HepG2 (cell line): ENCODE measurements at regions not wholly inside any gene's neighbourhood (a gene's known extent, or its start where the extent isn't known, plus 50 kb on each side); places are given as distances from the start of the nearest gene placed in this dataset.

Experiments used
- AHR ChIP-seq: IDR thresholded peaks from 2 replicates; pipeline ENCODE4 v1.6.1; 2018; ENCODE audit warnings: missing genetic modification reagents, missing compliant biosample characterization
- BORCS8-MEF2B ChIP-seq: sonication (generic); formaldehyde crosslinking; IDR thresholded peaks from 2 replicates; pipeline ENCODE4 v1.8.0; 2022; ENCODE audit warnings: mild to moderate bottlenecking, missing genetic modification reagents
- KAT2B ChIP-seq: fragments of 150-350 bp; IDR thresholded peaks from 2 replicates; pipeline ENCODE4 v1.6.1; 2014; ENCODE audit warnings: low read depth, low read length, borderline replicate concordance
- KLF9 ChIP-seq: IDR thresholded peaks from 2 replicates; pipeline ENCODE4 v1.6.1; 2016; ENCODE audit warnings: low read depth
- MIER3 ChIP-seq: IDR thresholded peaks from 2 replicates; pipeline ENCODE4 v1.6.1; 2016; ENCODE audit warnings: missing compliant biosample characterization, borderline replicate concordance
- NFKBIZ ChIP-seq: IDR thresholded peaks from 2 replicates; pipeline ENCODE4 v1.6.1; 2018; ENCODE audit warnings: missing genetic modification reagents, missing compliant biosample characterization
- PRPF4 ChIP-seq: fragments of 200-400 bp; formaldehyde crosslinking; IDR thresholded peaks from 2 replicates; pipeline ENCODE4 v1.6.1; 2016; ENCODE audit warnings: low read length, low read depth; ENCODE audit not compliant: poor library complexity, severe bottlenecking
- RARA ChIP-seq: IDR thresholded peaks from 2 replicates; pipeline ENCODE4 v1.6.1; 2016; ENCODE audit warnings: missing genetic modification reagents, missing compliant biosample characterization
- SAFB2 ChIP-seq: sonication (generic); formaldehyde crosslinking; IDR thresholded peaks from 2 replicates; pipeline ENCODE4 v1.5.1; 2020; ENCODE audit warnings: missing genetic modification reagents, low read depth, mild to moderate bottlenecking, borderline replicate concordance
- SMAD1 ChIP-seq: sonication (generic); formaldehyde crosslinking; IDR thresholded peaks from 2 replicates; pipeline ENCODE4 v1.4.0; 2020; ENCODE audit warnings: missing genetic modification reagents, low read depth, mild to moderate bottlenecking, borderline replicate concordance
- WIZ ChIP-seq: sonication (generic); formaldehyde crosslinking; IDR thresholded peaks from 2 replicates; pipeline ENCODE4 v1.5.1; 2020; ENCODE audit warnings: mild to moderate bottlenecking, missing genetic modification reagents
- ZBTB8A ChIP-seq: sonication (generic); formaldehyde crosslinking; IDR thresholded peaks from 2 replicates; pipeline ENCODE4 v1.4.0; 2020; ENCODE audit warnings: mild to moderate bottlenecking, low read depth, missing genetic modification reagents, borderline replicate concordance
- ZFP62 ChIP-seq: sonication (generic); formaldehyde crosslinking; IDR thresholded peaks from 2 replicates; pipeline ENCODE4 v1.4.0; 2020; ENCODE audit warnings: missing genetic modification reagents
- ZNF235 ChIP-seq: sonication (generic); formaldehyde crosslinking; IDR thresholded peaks from 2 replicates; pipeline ENCODE4 v1.8.1; 2023; ENCODE audit warnings: mild to moderate bottlenecking, missing genetic modification reagents, borderline replicate concordance
- ZNF256 ChIP-seq: sonication (generic); formaldehyde crosslinking; conservative IDR thresholded peaks from 2 replicates; pipeline ENCODE4 v1.4.0; 2020; ENCODE audit warnings: missing genetic modification reagents
- ZNF441 ChIP-seq: sonication (generic); formaldehyde crosslinking; IDR thresholded peaks from 2 replicates; pipeline ENCODE4 v1.7.0; 2021; ENCODE audit warnings: missing genetic modification reagents, borderline replicate concordance
- ZNF616 ChIP-seq: sonication (generic); formaldehyde crosslinking; IDR thresholded peaks from 2 replicates; pipeline ENCODE4 v1.5.0; 2020; ENCODE audit warnings: low read depth, mild to moderate bottlenecking, missing genetic modification reagents
- ZNF678 ChIP-seq: sonication (generic); formaldehyde crosslinking; IDR thresholded peaks from 2 replicates; pipeline ENCODE4 v1.4.0; 2020; ENCODE audit warnings: mild to moderate bottlenecking, missing genetic modification reagents
- ZNF703 ChIP-seq: sonication (generic); formaldehyde crosslinking; IDR thresholded peaks from 2 replicates; pipeline ENCODE4 v1.5.1; 2020; ENCODE audit warnings: missing genetic modification reagents, mild to moderate bottlenecking, moderate library complexity, borderline replicate concordance
- ZNF724P ChIP-seq: sonication (generic); formaldehyde crosslinking; IDR thresholded peaks from 2 replicates; pipeline ENCODE4 v1.8.0; 2022; ENCODE audit warnings: missing genetic modification reagents, borderline replicate concordance
- ZNF766 ChIP-seq: sonication (generic); formaldehyde crosslinking; IDR thresholded peaks from 2 replicates; pipeline ENCODE4 v1.5.0; 2020; ENCODE audit warnings: missing genetic modification reagents, borderline replicate concordance
- ZNF879 ChIP-seq: sonication (generic); formaldehyde crosslinking; IDR thresholded peaks from 2 replicates; pipeline ENCODE4 v1.8.1; 2023; ENCODE audit warnings: missing genetic modification reagents
- TF ChIP-seq, protein P1 (sequence below): sonication (generic); formaldehyde crosslinking; IDR thresholded peaks from 2 replicates; pipeline ENCODE4 v1.5.1; 2020; ENCODE audit warnings: mild to moderate bottlenecking, missing genetic modification reagents, moderate library complexity
- TF ChIP-seq, protein P2 (sequence below): sonication (generic); formaldehyde crosslinking; IDR thresholded peaks from 2 replicates; pipeline ENCODE4 v1.8.0; 2022; ENCODE audit warnings: missing genetic modification reagents, mild to moderate bottlenecking, borderline replicate concordance
- TF ChIP-seq, protein P3 (sequence below): sonication (generic); formaldehyde crosslinking; IDR thresholded peaks from 2 replicates; pipeline ENCODE4 v1.4.0; 2020; ENCODE audit warnings: mild to moderate bottlenecking, missing genetic modification reagents
- TF ChIP-seq, protein P4 (sequence below): sonication (generic); formaldehyde crosslinking; IDR thresholded peaks from 2 replicates; pipeline ENCODE4 v1.9.0; 2021; ENCODE audit warnings: missing genetic modification reagents, mild to moderate bottlenecking, borderline replicate concordance

DNA sequence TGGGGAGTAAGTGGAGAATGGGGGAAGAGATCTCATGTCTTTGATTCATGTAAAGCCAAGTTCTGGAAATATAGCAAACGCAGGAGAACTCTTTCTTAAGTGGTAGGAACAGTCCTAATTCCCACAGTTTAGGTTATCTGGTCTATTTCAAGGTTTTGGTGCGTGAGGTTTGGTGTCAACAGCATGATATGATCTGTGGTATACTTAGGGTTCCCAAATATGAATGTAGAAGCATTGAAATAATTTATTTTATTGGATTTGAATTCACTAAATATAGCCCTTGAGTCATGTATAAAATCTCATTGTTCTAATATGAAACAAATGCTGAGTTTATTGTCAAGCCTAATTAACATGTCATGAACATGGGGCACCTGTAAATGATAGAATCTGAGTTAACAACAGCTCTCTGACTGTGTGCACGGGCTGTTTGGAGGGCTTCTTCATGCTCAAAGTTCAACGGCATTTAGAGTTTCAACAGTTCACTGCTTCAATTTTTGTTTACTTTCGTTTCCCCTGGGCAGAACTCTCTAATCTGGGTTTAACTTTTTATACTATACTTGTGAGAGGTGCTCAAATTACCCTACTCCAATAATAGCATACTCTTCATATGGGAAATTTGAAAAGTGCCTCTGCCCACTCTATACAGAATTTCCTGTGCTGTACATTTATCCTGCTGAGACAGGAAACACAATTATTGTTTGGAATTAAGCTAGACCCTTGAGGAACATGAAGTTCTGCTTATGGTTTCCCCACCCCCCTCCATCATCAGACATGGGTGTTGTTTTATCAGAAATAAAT is 236.3 kb upstream of the ZNF217 start (continued):
- TF ChIP-seq, protein P1, sequence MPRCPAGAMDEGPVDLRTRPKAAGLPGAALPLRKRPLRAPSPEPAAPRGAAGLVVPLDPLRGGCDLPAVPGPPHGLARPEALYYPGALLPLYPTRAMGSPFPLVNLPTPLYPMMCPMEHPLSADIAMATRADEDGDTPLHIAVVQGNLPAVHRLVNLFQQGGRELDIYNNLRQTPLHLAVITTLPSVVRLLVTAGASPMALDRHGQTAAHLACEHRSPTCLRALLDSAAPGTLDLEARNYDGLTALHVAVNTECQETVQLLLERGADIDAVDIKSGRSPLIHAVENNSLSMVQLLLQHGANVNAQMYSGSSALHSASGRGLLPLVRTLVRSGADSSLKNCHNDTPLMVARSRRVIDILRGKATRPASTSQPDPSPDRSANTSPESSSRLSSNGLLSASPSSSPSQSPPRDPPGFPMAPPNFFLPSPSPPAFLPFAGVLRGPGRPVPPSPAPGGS (CRISPR knock-in tag) = no peak
- TF ChIP-seq AHR (no peak), ZNF724P (CRISPR knock-in tag) (no peak), MIER3 (CRISPR knock-in tag) (no peak), ZNF678 (CRISPR knock-in tag) (no peak), ZNF616 (CRISPR knock-in tag) (no peak), KLF9 (CRISPR knock-in tag) (no peak), ZNF256 (no peak), ZNF879 (CRISPR knock-in tag) (no peak), NFKBIZ (CRISPR knock-in tag) (no peak), SAFB2 (no peak), ZFP62 (no peak), KAT2B (no peak), ZNF441 (CRISPR knock-in tag) (no peak), ZNF766 (CRISPR knock-in tag) (no peak), ZBTB8A (no peak), PRPF4 (no peak), ZNF703 (no peak), ZNF235 (CRISPR knock-in tag) (no peak), BORCS8-MEF2B (CRISPR knock-in tag) (no peak), SMAD1 (no peak), RARA (peak; percentile 70), WIZ (CRISPR knock-in tag) (no peak)
- TF ChIP-seq, protein P2, sequence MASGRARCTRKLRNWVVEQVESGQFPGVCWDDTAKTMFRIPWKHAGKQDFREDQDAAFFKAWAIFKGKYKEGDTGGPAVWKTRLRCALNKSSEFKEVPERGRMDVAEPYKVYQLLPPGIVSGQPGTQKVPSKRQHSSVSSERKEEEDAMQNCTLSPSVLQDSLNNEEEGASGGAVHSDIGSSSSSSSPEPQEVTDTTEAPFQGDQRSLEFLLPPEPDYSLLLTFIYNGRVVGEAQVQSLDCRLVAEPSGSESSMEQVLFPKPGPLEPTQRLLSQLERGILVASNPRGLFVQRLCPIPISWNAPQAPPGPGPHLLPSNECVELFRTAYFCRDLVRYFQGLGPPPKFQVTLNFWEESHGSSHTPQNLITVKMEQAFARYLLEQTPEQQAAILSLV (CRISPR knock-in tag) = no peak
- TF ChIP-seq, protein P3, sequence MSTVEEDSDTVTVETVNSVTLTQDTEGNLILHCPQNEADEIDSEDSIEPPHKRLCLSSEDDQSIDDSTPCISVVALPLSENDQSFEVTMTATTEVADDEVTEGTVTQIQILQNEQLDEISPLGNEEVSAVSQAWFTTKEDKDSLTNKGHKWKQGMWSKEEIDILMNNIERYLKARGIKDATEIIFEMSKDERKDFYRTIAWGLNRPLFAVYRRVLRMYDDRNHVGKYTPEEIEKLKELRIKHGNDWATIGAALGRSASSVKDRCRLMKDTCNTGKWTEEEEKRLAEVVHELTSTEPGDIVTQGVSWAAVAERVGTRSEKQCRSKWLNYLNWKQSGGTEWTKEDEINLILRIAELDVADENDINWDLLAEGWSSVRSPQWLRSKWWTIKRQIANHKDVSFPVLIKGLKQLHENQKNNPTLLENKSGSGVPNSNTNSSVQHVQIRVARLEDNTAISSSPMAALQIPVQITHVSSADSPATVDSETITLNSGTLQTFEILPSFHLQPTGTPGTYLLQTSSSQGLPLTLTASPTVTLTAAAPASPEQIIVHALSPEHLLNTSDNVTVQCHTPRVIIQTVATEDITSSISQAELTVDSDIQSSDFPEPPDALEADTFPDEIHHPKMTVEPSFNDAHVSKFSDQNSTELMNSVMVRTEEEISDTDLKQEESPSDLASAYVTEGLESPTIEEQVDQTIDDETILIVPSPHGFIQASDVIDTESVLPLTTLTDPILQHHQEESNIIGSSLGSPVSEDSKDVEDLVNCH = no peak
- TF ChIP-seq, protein P4, sequence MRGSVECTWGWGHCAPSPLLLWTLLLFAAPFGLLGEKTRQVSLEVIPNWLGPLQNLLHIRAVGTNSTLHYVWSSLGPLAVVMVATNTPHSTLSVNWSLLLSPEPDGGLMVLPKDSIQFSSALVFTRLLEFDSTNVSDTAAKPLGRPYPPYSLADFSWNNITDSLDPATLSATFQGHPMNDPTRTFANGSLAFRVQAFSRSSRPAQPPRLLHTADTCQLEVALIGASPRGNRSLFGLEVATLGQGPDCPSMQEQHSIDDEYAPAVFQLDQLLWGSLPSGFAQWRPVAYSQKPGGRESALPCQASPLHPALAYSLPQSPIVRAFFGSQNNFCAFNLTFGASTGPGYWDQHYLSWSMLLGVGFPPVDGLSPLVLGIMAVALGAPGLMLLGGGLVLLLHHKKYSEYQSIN (CRISPR knock-in tag) = no peak
